Breast epithelium (tissue), 3 donors: ENCODE measurements at regions not wholly inside any gene's neighbourhood (a gene's known extent, or its start where the extent isn't known, plus 50 kb on each side); places are given as distances from the start of the nearest gene placed in this dataset.

Source experiments
- POLR2A ChIP-seq: fragments of 450-650 bp; IDR thresholded peaks from one replicate; pipeline ENCODE4 v1.6.1; 2016; ENCODE audit warnings: antibody characterized with exemption, mild to moderate bottlenecking, moderate library complexity
- TF ChIP-seq, protein P1 (sequence below), 3 donors: fragments of 450-650 bp; IDR thresholded peaks; one replicate each; pipeline ENCODE4 v1.5.1; 2016 to 2017; ENCODE audit warnings: antibody characterized with exemption in 3 of 3, mild to moderate bottlenecking in 3 of 3, moderate library complexity in 3 of 3

DNA sequence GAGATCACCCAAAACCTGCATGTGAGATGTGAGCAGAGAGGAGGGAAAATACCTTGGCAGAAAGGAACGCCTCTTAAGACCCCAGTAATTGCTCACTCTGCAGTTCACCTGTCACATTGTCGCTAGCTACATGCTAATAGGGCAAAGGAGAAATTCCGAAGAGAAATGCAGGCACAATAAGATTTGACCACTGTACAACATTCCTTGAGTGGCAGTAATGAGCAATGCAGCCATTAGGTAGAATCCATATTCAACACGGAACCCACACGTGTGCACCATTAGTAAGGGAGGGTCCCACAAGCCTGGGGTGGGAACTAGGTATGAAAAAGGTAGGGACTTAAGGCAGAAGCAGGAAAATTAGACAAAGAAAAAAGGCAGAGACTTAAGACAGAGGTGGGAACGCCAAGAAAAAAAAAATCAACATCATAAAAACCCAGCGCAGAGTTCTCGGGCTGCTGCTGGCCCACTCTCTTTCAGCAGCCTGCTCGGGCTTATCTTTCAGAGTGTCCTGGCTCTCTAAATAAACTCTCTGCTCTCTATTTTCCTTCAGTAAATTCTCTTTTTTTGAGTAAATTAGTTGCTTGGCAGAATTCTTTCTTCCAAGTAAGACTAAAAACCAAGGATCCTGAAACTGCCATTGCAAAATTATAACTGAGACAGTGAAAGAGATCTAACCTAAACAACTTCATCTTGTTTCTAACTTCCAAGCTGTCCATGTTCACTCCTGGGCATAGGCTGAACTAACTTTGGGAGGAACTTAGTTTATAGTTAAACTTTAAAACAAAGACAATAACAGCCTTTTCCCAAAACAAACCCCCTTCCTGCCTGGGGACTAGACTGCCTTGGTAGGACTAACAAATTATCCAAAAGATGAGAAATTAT, 116.5 kb downstream of the CD24 start:
- no peak for TF ChIP-seq POLR2A
- TF ChIP-seq, protein P1, sequence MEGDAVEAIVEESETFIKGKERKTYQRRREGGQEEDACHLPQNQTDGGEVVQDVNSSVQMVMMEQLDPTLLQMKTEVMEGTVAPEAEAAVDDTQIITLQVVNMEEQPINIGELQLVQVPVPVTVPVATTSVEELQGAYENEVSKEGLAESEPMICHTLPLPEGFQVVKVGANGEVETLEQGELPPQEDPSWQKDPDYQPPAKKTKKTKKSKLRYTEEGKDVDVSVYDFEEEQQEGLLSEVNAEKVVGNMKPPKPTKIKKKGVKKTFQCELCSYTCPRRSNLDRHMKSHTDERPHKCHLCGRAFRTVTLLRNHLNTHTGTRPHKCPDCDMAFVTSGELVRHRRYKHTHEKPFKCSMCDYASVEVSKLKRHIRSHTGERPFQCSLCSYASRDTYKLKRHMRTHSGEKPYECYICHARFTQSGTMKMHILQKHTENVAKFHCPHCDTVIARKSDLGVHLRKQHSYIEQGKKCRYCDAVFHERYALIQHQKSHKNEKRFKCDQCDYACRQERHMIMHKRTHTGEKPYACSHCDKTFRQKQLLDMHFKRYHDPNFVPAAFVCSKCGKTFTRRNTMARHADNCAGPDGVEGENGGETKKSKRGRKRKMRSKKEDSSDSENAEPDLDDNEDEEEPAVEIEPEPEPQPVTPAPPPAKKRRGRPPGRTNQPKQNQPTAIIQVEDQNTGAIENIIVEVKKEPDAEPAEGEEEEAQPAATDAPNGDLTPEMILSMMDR (IDR thresholded peaks at IDR 0.05), result no peak
